Astrocyte (in vitro differentiated cells and primary cell): ENCODE measurements at regions not wholly inside any gene's neighbourhood (a gene's known extent, or its start where the extent isn't known, plus 50 kb on each side); places are given as distances from the start of the nearest gene placed in this dataset.
A peak's percentile ranks its signal among the peaks of the same experiment; 100 is the strongest.

Experiments used
- DNase-seq: peaks from one replicate; pipeline ENCODE4 v3.0.0-alpha.2; 2010; ENCODE audit warnings: low read depth
- FAIRE-seq: peaks from 2 replicates; lab custom pipeline; 2011; peaks lifted over from hg19 to GRCh38; lab: Jason Lieb, UNC
- H2AFZ ChIP-seq: 2 replicates; pipeline ENCODE4 v1.6.0; 2012; ENCODE audit warnings: low read depth, low read length, inconsistent platforms
- H3K27ac ChIP-seq: 2 replicates; pipeline ENCODE4 v1.5.1; 2011; ENCODE audit warnings: low read depth, low read length, inconsistent platforms
- H3K27me3 ChIP-seq: 2 replicates; pipeline ENCODE4 v1.6.0; 2011; ENCODE audit warnings: low read length, inconsistent platforms; ENCODE audit not compliant: insufficient read depth
- H3K36me3 ChIP-seq: 2 replicates; pipeline ENCODE4 v1.5.1; 2011; ENCODE audit warnings: low read length, inconsistent platforms; ENCODE audit not compliant: insufficient read depth
- H3K4me1 ChIP-seq: 2 replicates; pipeline ENCODE4 v1.5.1; 2011; ENCODE audit warnings: low read length, inconsistent platforms; ENCODE audit not compliant: insufficient read depth
- H3K4me2 ChIP-seq: 2 replicates; pipeline ENCODE4 v1.6.0; 2012; ENCODE audit warnings: low read length, inconsistent platforms
- H3K4me3 ChIP-seq: 2 replicates; pipeline ENCODE4 v1.5.1; 2011; ENCODE audit warnings: low read depth, mild to moderate bottlenecking, low read length, inconsistent platforms; ENCODE audit not compliant: insufficient read depth
- H3K79me2 ChIP-seq: 2 replicates; pipeline ENCODE4 v1.6.0; 2012; ENCODE audit warnings: mild to moderate bottlenecking, low read length, inconsistent platforms; ENCODE audit not compliant: insufficient read depth
- H3K9ac ChIP-seq: 2 replicates; pipeline ENCODE4 v1.6.0; 2012; ENCODE audit warnings: mild to moderate bottlenecking, low read length, inconsistent platforms
- H3K9me3 ChIP-seq: 2 replicates; pipeline ENCODE4 v1.5.1; 2012; ENCODE audit warnings: low read depth, mild to moderate bottlenecking, low read length, inconsistent platforms; ENCODE audit not compliant: insufficient read depth
- H4K20me1 ChIP-seq: 2 replicates; pipeline ENCODE4 v1.6.0; 2012; ENCODE audit warnings: low read length, inconsistent platforms; ENCODE audit not compliant: insufficient read depth
- H3K27ac Mint-ChIP-seq: one replicate; pipeline ENCODE4 v1.8.0; 2021; ENCODE audit warnings: mild to moderate bottlenecking, mixed read lengths; ENCODE audit not compliant: unreplicated experiment
- H3K27me3 Mint-ChIP-seq: one replicate; pipeline ENCODE4 v1.8.0; 2021; ENCODE audit warnings: low read depth, mixed read lengths; ENCODE audit not compliant: unreplicated experiment
- H3K36me3 Mint-ChIP-seq: one replicate; pipeline ENCODE4 v1.8.0; 2021; ENCODE audit warnings: low read depth, mixed read lengths; ENCODE audit not compliant: unreplicated experiment
- H3K4me1 Mint-ChIP-seq: one replicate; pipeline ENCODE4 v1.8.0; 2021; ENCODE audit warnings: low read depth, mixed read lengths; ENCODE audit not compliant: unreplicated experiment
- H3K4me3 Mint-ChIP-seq: one replicate; pipeline ENCODE4 v1.8.0; 2021; ENCODE audit warnings: mild to moderate bottlenecking, moderate library complexity, mixed read lengths; ENCODE audit not compliant: unreplicated experiment
- H3K9me3 Mint-ChIP-seq: one replicate; pipeline ENCODE4 v1.8.0; 2021; ENCODE audit warnings: mild to moderate bottlenecking, mixed read lengths; ENCODE audit not compliant: unreplicated experiment
- EZH2 ChIP-seq: IDR thresholded peaks from 2 replicates; pipeline ENCODE4 v1.6.1; 2012; ENCODE audit warnings: mild to moderate bottlenecking, low read length, inconsistent platforms; ENCODE audit not compliant: insufficient read depth
- TF ChIP-seq, protein P1 (sequence below): IDR thresholded peaks from 2 replicates; pipeline ENCODE4 v1.5.1; 2011; ENCODE audit warnings: low read depth, mild to moderate bottlenecking, inconsistent platforms, low read length, moderate library complexity; ENCODE audit not compliant: insufficient read depth

DNA sequence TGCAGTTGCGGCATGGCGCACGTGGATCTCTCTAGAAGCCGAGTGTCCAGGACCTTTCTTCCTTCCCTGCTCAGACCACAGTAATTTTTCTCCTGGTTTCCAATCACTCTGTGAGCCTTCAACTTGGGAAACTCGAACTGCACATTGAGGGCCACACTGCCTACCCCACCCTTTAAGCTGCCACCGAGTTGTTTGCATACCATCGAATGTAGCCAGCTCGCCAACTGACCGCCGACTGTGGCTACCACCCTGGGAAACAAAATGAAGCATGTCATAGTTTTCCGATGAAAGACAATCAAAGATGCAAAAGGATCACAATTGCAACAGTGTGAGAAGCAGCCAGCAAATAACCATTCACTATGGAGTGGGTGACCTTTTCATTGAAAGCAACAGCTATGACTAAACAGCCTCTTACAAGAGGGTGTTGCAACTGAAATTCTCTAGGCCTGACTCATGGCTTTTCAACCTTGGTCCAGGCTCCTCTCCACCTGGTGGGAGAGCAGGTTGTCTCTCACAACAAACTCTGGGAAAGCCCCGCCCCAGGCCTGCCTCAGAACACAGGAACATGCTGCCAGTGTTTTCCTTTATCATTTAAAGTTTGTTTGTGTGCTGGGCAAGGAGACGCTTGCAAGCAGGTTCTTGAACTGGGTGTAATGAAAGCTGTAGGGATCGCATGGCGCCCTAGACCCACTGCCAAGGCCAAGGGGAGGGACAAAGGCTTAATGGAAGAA is 141.7 kb upstream of the SERP2 start:
- Histone ChIP-seq H3K27ac (peak overlapping the region; percentile 62), H3K36me3 (no peaks in the 10 kb centered on the region), H2AFZ (no peak overlapping the region), H3K4me2 (peak overlapping the region; percentile 2), H3K9me3 (no peaks in the 10 kb centered on the region), H3K27me3 (no peaks in the 10 kb centered on the region), H3K9ac (peak overlapping the region; percentile 38), H3K4me1 (peaks cover 27% of the 10 kb centered on the region), H3K4me3 (no peak overlapping the region), H3K79me2 (no peaks in the 10 kb centered on the region), H4K20me1 (no peaks in the 10 kb centered on the region)
- peak overlapping the region; percentile 65 for H3K27ac Mint-ChIP-seq
- peak; percentile 96 for DNase-seq
- H3K4me1 Mint-ChIP-seq = peaks cover 9% of the 10 kb centered on the region
- H3K9me3 Mint-ChIP-seq = peaks cover 2% of the 10 kb centered on the region
- no peaks in the 10 kb centered on the region for H3K27me3 Mint-ChIP-seq
- FAIRE-seq = peak; percentile 82
- H3K36me3 Mint-ChIP-seq = no peaks in the 10 kb centered on the region
- no peak for TF ChIP-seq EZH2
- TF ChIP-seq, protein P1, sequence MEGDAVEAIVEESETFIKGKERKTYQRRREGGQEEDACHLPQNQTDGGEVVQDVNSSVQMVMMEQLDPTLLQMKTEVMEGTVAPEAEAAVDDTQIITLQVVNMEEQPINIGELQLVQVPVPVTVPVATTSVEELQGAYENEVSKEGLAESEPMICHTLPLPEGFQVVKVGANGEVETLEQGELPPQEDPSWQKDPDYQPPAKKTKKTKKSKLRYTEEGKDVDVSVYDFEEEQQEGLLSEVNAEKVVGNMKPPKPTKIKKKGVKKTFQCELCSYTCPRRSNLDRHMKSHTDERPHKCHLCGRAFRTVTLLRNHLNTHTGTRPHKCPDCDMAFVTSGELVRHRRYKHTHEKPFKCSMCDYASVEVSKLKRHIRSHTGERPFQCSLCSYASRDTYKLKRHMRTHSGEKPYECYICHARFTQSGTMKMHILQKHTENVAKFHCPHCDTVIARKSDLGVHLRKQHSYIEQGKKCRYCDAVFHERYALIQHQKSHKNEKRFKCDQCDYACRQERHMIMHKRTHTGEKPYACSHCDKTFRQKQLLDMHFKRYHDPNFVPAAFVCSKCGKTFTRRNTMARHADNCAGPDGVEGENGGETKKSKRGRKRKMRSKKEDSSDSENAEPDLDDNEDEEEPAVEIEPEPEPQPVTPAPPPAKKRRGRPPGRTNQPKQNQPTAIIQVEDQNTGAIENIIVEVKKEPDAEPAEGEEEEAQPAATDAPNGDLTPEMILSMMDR = no peak
- H3K4me3 Mint-ChIP-seq = no peak overlapping the region

DNA sequence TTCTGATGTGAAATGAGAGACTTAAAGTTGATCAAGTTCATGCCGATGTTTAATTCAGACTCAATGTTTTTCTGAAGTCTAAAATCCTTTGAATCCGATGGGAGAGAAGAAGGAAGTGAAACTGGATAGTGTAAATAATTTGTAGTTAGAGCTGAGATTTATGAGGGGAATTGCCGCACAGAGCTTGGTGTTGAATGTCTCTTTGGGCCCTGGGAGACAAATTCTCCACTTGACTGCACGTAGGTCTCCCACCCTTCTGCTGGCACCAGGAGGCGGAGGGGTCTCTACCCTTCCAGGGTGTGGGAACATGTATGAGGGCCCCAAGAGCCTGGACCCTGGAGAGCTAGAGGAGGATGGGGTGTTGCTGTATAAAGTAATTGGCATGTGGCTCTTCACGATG is 140.8 kb upstream of the SERP2 start:
- Histone ChIP-seq H3K4me2 (no peak overlapping the region), H3K9me3 (no peaks in the 10 kb centered on the region), H3K27me3 (no peaks in the 10 kb centered on the region), H3K4me3 (no peak overlapping the region), H3K4me1 (peaks cover 35% of the 10 kb centered on the region), H4K20me1 (no peaks in the 10 kb centered on the region), H3K36me3 (no peaks in the 10 kb centered on the region), H3K27ac (no peak overlapping the region), H3K9ac (no peak overlapping the region), H2AFZ (no peak overlapping the region), H3K79me2 (no peaks in the 10 kb centered on the region)
- FAIRE-seq = no peak
- TF ChIP-seq, protein P1 = no peak
- no peak for TF ChIP-seq EZH2
- no peak for DNase-seq
- no peaks in the 10 kb centered on the region for H3K36me3 Mint-ChIP-seq
- peaks cover 13% of the 10 kb centered on the region for H3K4me1 Mint-ChIP-seq
- H3K4me3 Mint-ChIP-seq = no peak overlapping the region
- H3K27me3 Mint-ChIP-seq = no peaks in the 10 kb centered on the region
- H3K9me3 Mint-ChIP-seq = peaks cover 2% of the 10 kb centered on the region
- H3K27ac Mint-ChIP-seq = no peak overlapping the region

DNA sequence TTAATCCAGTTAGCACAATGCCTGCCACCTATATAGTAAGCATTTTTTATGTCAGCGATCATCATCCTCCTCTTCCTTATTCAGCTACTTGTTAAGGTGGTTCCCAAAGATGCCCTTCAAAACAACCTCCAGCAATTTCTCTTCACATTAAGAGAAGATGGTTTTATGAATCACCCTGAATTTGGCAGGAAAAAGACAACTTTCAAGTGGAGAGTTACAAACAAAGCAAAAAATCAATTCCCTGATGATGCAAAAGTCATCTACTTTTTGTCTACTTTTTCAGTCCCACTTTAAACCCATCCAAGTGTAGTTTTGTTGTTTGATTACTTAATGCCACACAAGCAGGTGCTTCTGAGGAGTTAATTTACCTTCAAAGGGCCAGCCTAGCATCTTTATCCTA is 139.1 kb upstream of the SERP2 start:
- no peak overlapping the region for H3K9ac ChIP-seq
- H3K36me3 ChIP-seq = no peaks in the 10 kb centered on the region
- Mint-ChIP-seq H3K27ac (no peak overlapping the region), H3K4me1 (peaks cover 14% of the 10 kb centered on the region), H3K27me3 (no peaks in the 10 kb centered on the region), H3K36me3 (no peaks in the 10 kb centered on the region), H3K9me3 (peaks cover 8% of the 10 kb centered on the region), H3K4me3 (no peak overlapping the region)
- no peak overlapping the region for H3K27ac ChIP-seq
- no peak for TF ChIP-seq EZH2
- TF ChIP-seq, protein P1 = no peak
- no peak overlapping the region for H3K4me3 ChIP-seq
- no peak for FAIRE-seq
- no peaks in the 10 kb centered on the region for H3K27me3 ChIP-seq
- H3K4me2 ChIP-seq = no peak overlapping the region
- DNase-seq = no peak
- H4K20me1 ChIP-seq = no peaks in the 10 kb centered on the region
- peaks cover 39% of the 10 kb centered on the region for H3K4me1 ChIP-seq
- H3K9me3 ChIP-seq = no peaks in the 10 kb centered on the region
- no peaks in the 10 kb centered on the region for H3K79me2 ChIP-seq
- H2AFZ ChIP-seq = no peak overlapping the region
